ENCODE measurements at regions not wholly inside any gene's neighbourhood (a gene's known extent, or its start where the extent isn't known, plus 50 kb on each side); places are given as distances from the start of the nearest gene placed in this dataset.
"Not testable (repeated sequence)": the region's sequence is repeated elsewhere in the genome, so short reads cannot be mapped to it uniquely, and the experiment has no call there.

GRCh38 chr5:100697970-100698369, 162.8 kb downstream of the FAM174A start:
- no peak for DNase-seq

- DNase-seq: no peak
Measured at GRCh38 chr5:100706776-100707175, 171.6 kb downstream of the FAM174A start.

- no peak for DNase-seq
Measured at GRCh38 chr5:100708645-100709171, 173.5 kb downstream of the FAM174A start.

- DNase-seq: no peak
Measured at GRCh38 chr5:100709771-100710170, 174.6 kb downstream of the FAM174A start.

- not testable (repeated sequence) for DNase-seq
Measured at GRCh38 chr5:100714780-100715179, 179.6 kb downstream of the FAM174A start.

- no peak for DNase-seq
Measured at GRCh38 chr5:100722657-100723056, 180.4 kb downstream of the ST8SIA4 start.

GRCh38 chr5:100723229-100723628, 179.9 kb downstream of the ST8SIA4 start:
- no peak for DNase-seq

GRCh38 chr5:100726116-100726515, 177.0 kb downstream of the ST8SIA4 start:
- DNase-seq: no peak

- DNase-seq: no peak
Measured at GRCh38 chr5:100731768-100732167, 171.3 kb downstream of the ST8SIA4 start.

- DNase-seq: no peak
Measured at GRCh38 chr5:100746730-100747129, 156.4 kb downstream of the ST8SIA4 start.

- no peak for DNase-seq
Measured at GRCh38 chr5:100749771-100750284, 153.3 kb downstream of the ST8SIA4 start.

GRCh38 chr5:100755435-100755834, 147.6 kb downstream of the ST8SIA4 start:
- DNase-seq: no peak
